ENCODE measurements at regions not wholly inside any gene's neighbourhood (a gene's known extent, or its start where the extent isn't known, plus 50 kb on each side); places are given as distances from the start of the nearest gene placed in this dataset.

DNA sequence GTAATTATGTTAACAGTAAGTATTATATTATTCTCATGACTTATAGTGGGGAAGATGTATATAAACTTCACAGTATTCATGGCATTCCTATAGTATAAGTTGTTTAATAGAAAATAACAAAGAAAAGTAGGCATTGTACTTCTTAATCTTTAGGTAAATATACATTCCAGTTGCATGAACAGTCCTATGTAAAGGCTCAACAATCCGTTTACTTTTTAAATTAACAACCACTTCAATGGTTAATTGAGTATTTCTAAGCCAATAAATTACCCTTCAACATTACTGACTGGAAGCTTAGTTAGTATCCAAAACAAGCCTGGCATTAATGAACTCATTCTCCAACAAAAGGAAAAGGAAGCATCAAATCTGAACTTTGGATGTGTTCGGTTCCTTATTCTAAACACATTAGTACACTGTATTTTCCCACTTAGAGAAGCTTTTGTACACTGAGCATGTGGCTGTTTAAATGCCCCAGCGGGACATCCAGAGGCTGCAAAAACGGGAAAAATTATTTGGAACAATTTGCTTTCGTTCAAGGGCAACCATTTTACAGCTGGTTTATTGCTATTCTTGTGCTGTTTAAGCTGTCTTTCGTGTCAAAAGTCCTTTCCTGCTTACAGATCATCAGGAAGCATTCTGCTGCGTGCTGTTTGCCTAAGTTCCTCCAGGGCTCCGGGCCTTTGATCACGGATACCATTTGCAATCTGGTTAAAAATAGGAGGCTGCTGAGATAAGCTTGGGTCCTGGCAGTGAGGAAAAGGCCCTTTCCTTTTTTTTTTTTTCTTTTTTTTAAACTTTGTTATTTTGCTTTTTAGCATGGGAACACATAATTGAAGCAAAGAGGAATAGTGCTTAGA lies 460.3 kb downstream of the SPRY1 start:
- H3K27me3 Mint-ChIP-seq, result no peaks in the 10 kb centered on the region
- DNase-seq (no peak), ATAC-seq (ENCODE audit: low read depth) (no peak)
- H3K4me2 ChIP-seq (replicated peaks; ENCODE audit: low read depth, low read length, poor library complexity, severe bottlenecking), result no peak overlapping the region
- H3K79me2 ChIP-seq (ENCODE audit: control insufficient read depth, insufficient read depth, low read length), result no peaks in the 10 kb centered on the region
- H3K36me3 ChIP-seq (replicated peaks in 1 of 2; ENCODE audit: control extremely low read depth in 1 of 2, control insufficient read depth in 1 of 2, extremely low read depth in 1 of 2, insufficient read depth in 2 of 2, low read length in 1 of 2), result no peaks in the 10 kb centered on the region
- H3K27ac Mint-ChIP-seq, result no peak overlapping the region
- WGBS (ENCODE audit: insufficient coverage), result 10% methylated on average over 6 of the region's 9 CpGs
- H4K20me1 ChIP-seq (ENCODE audit: control insufficient read depth, insufficient read depth, low read length, poor library complexity, severe bottlenecking), result no peaks in the 10 kb centered on the region
- intact Hi-C loops (cut with micrococcal nuclease), result no loop called here
- no peaks in the 10 kb centered on the region for H3K9me3 Mint-ChIP-seq (ENCODE audit: insufficient read depth)
- no peaks in the 10 kb centered on the region for H3K4me1 Mint-ChIP-seq
- no peak overlapping the region for H3K4me3 ChIP-seq (ENCODE audit: control extremely low read depth in 1 of 5, extremely low read depth in 1 of 5, insufficient read depth in 1 of 5, low read depth in 2 of 5, low read length in 4 of 5)
- H3K4me1 ChIP-seq (ENCODE audit: control insufficient read depth in 2 of 2, insufficient read depth in 2 of 2, low read length in 2 of 2), result no peaks in the 10 kb centered on the region
- H3K27ac ChIP-seq (ENCODE audit: low read length in 2 of 2), result no peak overlapping the region
- H3K9ac ChIP-seq (ENCODE audit: low read length), result no peak overlapping the region
- TF ChIP-seq EZH2 (IDR thresholded peaks at IDR 0.05; ENCODE audit: borderline replicate concordance, insufficient read depth, low read depth, low read length, poor library complexity, severe bottlenecking), result no peak
- no peak for TF ChIP-seq CTCF (IDR thresholded peaks at IDR 0.05)
- no peaks in the 10 kb centered on the region for H3K9me3 ChIP-seq (ENCODE audit: control extremely low read depth in 1 of 3, control insufficient read depth in 2 of 3, insufficient read depth in 1 of 3, low read length in 2 of 3)
- ChIA-PET POLR2A (no interaction called here), CTCF (no interaction called here)
- H3K4me3 Mint-ChIP-seq, result no peak overlapping the region
- peak overlapping the region; percentile 34 for H2AFZ ChIP-seq (ENCODE audit: insufficient read depth, low read depth, low read length, poor library complexity, severe bottlenecking)
- no peaks in the 10 kb centered on the region for H3K27me3 ChIP-seq (replicated peaks in 1 of 4; ENCODE audit: control extremely low read depth in 1 of 4, control insufficient read depth in 3 of 4, insufficient read depth in 4 of 4, low read length in 3 of 4)

DNA sequence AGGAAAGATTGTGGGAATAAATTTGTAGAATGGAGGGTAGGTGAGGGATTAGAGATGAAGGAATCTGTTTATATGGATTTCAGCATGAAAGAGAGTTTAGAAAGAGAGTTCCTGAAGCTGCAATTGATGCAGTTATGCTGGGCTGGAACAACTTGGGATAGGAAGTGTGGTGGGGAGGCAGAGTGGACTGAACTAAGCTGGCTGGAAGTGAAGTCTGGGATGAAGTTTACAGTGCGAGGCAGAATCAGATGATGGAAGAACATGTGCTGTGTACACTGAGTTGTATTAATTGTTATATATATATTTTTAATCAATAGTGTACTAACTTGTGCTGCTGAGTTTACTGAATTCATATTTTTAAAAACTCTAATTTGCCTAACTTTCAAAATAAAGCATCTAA lies 461.9 kb downstream of the SPRY1 start:
- Mint-ChIP-seq H3K27me3 (no peaks in the 10 kb centered on the region), H3K4me1 (no peaks in the 10 kb centered on the region), H3K9me3 (ENCODE audit: insufficient read depth) (no peaks in the 10 kb centered on the region), H3K4me3 (no peak overlapping the region), H3K27ac (no peak overlapping the region)
- ATAC-seq (ENCODE audit: low read depth) (no peak), DNase-seq (no peak)
- Histone ChIP-seq H4K20me1 (ENCODE audit: control insufficient read depth, insufficient read depth, low read length, poor library complexity, severe bottlenecking) (no peaks in the 10 kb centered on the region), H3K9ac (ENCODE audit: low read length) (no peak overlapping the region), H3K4me1 (ENCODE audit: control insufficient read depth in 2 of 2, insufficient read depth in 2 of 2, low read length in 2 of 2) (no peaks in the 10 kb centered on the region), H3K27me3 (replicated peaks in 1 of 4; ENCODE audit: control extremely low read depth in 1 of 4, control insufficient read depth in 3 of 4, insufficient read depth in 4 of 4, low read length in 3 of 4) (no peaks in the 10 kb centered on the region), H3K79me2 (ENCODE audit: control insufficient read depth, insufficient read depth, low read length) (no peaks in the 10 kb centered on the region), H3K4me3 (ENCODE audit: control extremely low read depth in 1 of 5, extremely low read depth in 1 of 5, insufficient read depth in 1 of 5, low read depth in 2 of 5, low read length in 4 of 5) (no peak overlapping the region), H3K4me2 (replicated peaks; ENCODE audit: low read depth, low read length, poor library complexity, severe bottlenecking) (no peak overlapping the region), H3K36me3 (replicated peaks in 1 of 2; ENCODE audit: control extremely low read depth in 1 of 2, control insufficient read depth in 1 of 2, extremely low read depth in 1 of 2, insufficient read depth in 2 of 2, low read length in 1 of 2) (no peaks in the 10 kb centered on the region), H3K27ac (ENCODE audit: low read length in 2 of 2) (no peak overlapping the region), H2AFZ (ENCODE audit: insufficient read depth, low read depth, low read length, poor library complexity, severe bottlenecking) (no peak overlapping the region), H3K9me3 (ENCODE audit: control extremely low read depth in 1 of 3, control insufficient read depth in 2 of 3, insufficient read depth in 1 of 3, low read length in 2 of 3) (no peaks in the 10 kb centered on the region)
- WGBS (ENCODE audit: insufficient coverage), result no CpG with 5 or more reads among the region's 1 CpG
- CTCF ChIA-PET, result no interaction called here
- TF ChIP-seq EZH2 (IDR thresholded peaks at IDR 0.05; ENCODE audit: borderline replicate concordance, insufficient read depth, low read depth, low read length, poor library complexity, severe bottlenecking) (no peak), CTCF (IDR thresholded peaks at IDR 0.05) (no peak)
- POLR2A ChIA-PET, result no interaction called here
- intact Hi-C loops (cut with micrococcal nuclease), result no loop called here

Measured in B cell (primary cell).